ENCODE measurements at regions not wholly inside any gene's neighbourhood (a gene's known extent, or its start where the extent isn't known, plus 50 kb on each side); places are given as distances from the start of the nearest gene placed in this dataset.

DNA sequence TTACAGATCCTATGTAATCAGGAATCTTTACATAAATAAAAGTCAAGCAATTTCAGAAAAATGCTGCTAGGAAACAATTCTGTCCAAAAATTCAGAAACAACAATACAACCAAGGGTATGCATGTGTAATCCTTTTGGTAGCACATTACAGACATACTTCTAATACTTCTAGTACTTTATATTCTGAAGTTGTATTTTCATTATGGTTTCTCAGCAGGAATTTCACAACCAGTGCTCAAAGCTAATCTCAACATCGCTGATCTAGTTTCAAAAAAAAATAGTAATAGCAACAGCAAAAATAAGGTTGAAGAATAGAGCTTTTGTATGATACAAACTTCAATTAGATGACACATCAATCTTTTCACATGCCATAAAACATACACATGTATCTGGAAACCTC lies 545.2 kb downstream of the LTN1 start:
- TF ChIP-seq, protein P1, sequence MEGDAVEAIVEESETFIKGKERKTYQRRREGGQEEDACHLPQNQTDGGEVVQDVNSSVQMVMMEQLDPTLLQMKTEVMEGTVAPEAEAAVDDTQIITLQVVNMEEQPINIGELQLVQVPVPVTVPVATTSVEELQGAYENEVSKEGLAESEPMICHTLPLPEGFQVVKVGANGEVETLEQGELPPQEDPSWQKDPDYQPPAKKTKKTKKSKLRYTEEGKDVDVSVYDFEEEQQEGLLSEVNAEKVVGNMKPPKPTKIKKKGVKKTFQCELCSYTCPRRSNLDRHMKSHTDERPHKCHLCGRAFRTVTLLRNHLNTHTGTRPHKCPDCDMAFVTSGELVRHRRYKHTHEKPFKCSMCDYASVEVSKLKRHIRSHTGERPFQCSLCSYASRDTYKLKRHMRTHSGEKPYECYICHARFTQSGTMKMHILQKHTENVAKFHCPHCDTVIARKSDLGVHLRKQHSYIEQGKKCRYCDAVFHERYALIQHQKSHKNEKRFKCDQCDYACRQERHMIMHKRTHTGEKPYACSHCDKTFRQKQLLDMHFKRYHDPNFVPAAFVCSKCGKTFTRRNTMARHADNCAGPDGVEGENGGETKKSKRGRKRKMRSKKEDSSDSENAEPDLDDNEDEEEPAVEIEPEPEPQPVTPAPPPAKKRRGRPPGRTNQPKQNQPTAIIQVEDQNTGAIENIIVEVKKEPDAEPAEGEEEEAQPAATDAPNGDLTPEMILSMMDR (IDR thresholded peaks at IDR 0.05; ENCODE audit: poor library complexity) = no peak
- no peak for TF ChIP-seq EZH2 (IDR thresholded peaks at IDR 0.05; ENCODE audit: borderline replicate concordance)
